GM13976 (cell line): ENCODE measurements at regions not wholly inside any gene's neighbourhood (a gene's known extent, or its start where the extent isn't known, plus 50 kb on each side); places are given as distances from the start of the nearest gene placed in this dataset.

ENCODE experiments used
- DNase-seq: peaks from one replicate; pipeline ENCODE4 v3.0.0; 2012; ENCODE audit warnings: low spot score
- in situ Hi-C: fragments of 300-500 bp; cut with MboI; formaldehyde crosslinking; loops from one replicate; pipeline ENCODE4 v1.12.0; 2022; ENCODE audit warnings: low sequenced_read_pairs, mixed read lengths, inconsistent platforms; ENCODE audit not compliant: unreplicated experiment
- TF ChIP-seq, protein P1 (sequence below): IDR thresholded peaks from 2 replicates; pipeline ENCODE4 v1.5.1; 2012; ENCODE audit warnings: borderline replicate concordance, mild to moderate bottlenecking; ENCODE audit not compliant: insufficient read depth; ENCODE audit errors: extremely low read depth, missing control alignments, control extremely low read depth

DNA sequence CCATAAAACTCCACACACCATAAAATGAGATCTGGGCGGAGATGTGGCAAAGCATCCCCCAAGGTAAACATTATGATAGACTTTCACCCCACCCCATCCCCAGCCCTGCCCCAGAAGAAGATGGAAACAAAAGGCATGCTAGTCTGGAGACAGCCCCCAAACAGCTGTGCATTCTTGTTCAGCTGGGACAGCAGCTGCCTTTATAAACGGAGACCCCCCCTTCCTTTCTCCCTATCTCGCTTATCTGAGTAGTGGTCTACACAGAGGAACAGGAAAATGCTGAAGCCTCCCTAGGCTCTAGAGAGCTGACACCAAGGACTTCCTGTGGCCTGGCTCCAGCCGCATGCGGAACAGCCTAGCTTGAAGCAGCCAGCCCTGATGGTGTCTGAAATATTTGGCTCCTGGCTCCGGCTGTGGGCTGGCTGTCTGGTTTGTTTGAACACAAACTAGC is 190.3 kb upstream of the ANKFN1 start:
- no peak for DNase-seq
- TF ChIP-seq, protein P1, sequence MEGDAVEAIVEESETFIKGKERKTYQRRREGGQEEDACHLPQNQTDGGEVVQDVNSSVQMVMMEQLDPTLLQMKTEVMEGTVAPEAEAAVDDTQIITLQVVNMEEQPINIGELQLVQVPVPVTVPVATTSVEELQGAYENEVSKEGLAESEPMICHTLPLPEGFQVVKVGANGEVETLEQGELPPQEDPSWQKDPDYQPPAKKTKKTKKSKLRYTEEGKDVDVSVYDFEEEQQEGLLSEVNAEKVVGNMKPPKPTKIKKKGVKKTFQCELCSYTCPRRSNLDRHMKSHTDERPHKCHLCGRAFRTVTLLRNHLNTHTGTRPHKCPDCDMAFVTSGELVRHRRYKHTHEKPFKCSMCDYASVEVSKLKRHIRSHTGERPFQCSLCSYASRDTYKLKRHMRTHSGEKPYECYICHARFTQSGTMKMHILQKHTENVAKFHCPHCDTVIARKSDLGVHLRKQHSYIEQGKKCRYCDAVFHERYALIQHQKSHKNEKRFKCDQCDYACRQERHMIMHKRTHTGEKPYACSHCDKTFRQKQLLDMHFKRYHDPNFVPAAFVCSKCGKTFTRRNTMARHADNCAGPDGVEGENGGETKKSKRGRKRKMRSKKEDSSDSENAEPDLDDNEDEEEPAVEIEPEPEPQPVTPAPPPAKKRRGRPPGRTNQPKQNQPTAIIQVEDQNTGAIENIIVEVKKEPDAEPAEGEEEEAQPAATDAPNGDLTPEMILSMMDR: no peak

DNA sequence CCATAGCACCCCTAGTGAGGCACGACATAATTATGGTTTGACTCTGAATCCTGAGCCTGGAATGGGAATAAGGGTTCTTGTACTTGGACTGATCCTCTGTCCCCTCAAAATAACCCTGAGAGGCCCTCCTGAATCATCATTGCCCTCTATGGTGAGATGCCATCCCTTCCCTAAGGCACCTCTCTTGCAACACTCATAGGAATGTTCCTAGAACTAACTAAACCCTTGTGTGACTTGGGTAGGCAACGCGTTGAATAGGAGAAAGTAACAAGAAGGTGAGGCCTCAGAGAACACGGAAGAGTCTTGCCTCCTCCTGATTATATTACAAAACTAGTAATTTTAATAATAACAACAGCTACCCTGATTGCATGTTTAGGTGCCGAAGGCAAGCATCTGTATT is 189.1 kb upstream of the ANKFN1 start:
- in situ Hi-C loops: no loop called here
- no peak for DNase-seq

More for the DNA sequence above, 190.3 kb upstream of the ANKFN1 start:
- in situ Hi-C loops: no loop called here

DNA sequence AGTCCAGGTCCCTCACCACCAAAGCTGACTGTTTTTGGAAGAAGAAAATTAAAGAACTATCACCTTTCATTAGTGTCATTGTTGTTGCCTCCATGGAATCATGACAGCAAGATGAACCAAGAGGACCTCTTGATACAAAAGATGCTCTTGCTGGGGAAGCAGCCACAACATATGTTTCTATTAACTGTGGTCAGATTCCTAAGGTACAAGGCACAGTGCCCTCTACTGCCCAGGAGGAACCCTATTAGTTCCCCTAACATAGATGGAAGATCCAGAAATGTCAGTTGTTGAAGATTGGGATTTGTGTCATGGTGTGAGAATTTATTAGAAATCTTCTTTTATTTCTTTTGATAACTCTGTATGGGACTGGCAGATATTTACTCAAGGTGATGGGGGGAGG is 188.2 kb upstream of the ANKFN1 start:
- in situ Hi-C loops: no loop called here
- TF ChIP-seq, protein P1: no peak
- DNase-seq: no peak

More for the DNA sequence above, 189.1 kb upstream of the ANKFN1 start:
- TF ChIP-seq, protein P1: no peak

DNA sequence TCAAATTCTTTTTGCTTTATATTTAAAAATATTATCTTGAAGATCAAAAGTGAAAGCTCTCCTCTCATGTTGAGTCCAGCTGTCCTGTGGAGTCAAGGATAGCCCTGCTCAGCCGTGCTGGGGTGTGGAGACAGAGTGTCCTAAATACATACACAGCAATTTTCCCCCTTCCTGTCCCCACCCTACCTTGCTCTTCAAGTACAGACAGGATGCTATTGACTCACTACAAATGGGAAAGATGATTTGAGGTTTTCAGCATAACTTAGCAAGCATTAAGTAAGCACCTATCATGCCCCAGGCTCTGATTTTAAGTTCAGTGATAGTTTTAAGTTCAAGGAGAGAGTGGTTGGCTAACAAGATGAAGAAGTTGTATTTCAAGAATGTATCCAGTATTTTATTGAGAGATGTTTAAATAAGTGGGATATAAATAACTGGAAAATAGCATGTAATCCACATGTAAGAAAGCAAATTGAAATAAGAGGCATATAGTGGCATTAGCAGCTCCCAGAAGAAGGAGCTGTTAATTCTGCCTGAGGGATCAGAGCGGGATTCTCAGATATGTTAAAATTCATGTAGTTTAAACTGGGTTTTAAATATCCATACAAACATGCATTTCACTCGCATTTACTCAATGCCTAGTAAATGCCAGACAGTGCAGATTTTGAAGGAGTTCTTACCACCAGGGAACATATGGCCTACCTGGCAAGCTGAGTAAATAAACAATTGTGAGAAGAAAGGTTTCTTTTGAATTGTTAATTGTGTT is 183.5 kb upstream of the ANKFN1 start:
- in situ Hi-C loops: no loop called here
- DNase-seq: no peak
- TF ChIP-seq, protein P1: no peak

DNA sequence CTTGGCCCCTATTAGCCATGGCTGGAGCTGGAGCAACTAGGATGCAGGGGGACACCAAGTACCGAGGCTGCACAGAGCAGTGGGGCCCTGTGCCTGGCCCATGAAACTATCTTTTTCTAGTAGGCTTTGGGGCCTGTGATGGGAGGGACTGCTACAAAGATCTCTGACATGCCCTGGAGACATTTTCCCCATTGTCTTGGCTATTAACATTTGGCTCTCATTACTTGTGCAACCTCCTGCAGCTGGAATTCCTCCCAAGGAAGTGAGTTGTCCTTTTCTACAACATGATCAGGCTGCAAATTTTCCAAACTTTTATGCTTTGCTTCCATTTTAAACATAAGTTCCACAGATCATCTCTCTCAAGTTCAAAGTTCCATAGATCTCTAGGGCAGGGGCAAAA is 174.7 kb upstream of the ANKFN1 start:
- TF ChIP-seq, protein P1: no peak
- no peak for DNase-seq
- in situ Hi-C loops: no loop called here

DNA sequence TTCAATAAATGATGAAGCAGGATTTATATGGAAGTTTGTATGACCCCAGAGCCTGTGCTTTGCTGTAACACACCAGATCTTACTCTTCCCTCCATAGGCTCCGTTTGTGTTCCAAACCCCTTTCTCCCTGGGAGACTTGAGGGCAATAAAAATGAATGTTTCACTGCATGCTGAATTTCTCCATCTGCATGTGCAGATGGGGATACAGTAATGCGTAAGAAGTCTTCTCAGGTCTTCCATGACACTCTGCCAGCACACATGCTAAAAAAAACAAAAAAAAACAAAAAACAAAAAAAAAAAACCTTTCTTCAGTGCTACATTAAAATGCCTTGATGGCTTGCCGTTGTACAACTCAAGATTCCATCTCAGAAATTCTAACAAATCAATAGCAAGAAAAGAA is 170.2 kb upstream of the ANKFN1 start:
- in situ Hi-C loops: no loop called here

More for the DNA sequence above, 170.2 kb upstream of the ANKFN1 start:
- TF ChIP-seq, protein P1: no peak
- DNase-seq: no peak
